Stimulated activated CD4-positive, alpha-beta T cell treated with anti-CD3 and anti-CD28 coated beads, TNF-alpha, amount 100 ng/mL, for 24 hours (primary cell): ENCODE measurements at regions not wholly inside any gene's neighbourhood (a gene's known extent, or its start where the extent isn't known, plus 50 kb on each side); places are given as distances from the start of the nearest gene placed in this dataset.
"Not testable (repeated sequence)": the region's sequence is repeated elsewhere in the genome, so short reads cannot be mapped to it uniquely, and the experiment has no call there.

Experiments used
- DNase-seq, 3 experiments: peaks; one replicate each; pipeline ENCODE4 v3.0.0-alpha.2; 2020; ENCODE audit warnings: low read depth in 3 of 3

DNA sequence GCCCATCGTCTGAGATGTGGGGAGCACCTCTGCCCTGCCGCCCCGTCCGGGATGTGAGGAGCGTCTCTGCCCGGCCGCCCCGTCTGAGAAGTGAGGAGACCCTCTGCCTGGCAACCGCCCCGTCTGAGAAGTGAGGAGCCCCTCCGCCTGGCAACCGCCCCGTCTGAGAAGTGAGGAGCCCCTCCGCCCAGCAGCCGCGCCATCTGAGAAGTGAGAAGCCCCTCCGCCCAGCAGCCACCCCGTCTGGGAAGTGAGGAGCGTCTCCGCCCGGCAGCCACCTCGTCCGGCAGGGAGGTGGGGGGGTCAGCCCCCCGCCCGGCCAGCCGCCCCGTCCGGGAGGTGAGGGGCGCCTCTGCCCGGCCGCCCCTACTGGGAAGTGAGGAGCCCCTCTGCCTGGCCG lies 267.2 kb downstream of the MEF2C start:
- not testable (repeated sequence) for DNase-seq

DNA sequence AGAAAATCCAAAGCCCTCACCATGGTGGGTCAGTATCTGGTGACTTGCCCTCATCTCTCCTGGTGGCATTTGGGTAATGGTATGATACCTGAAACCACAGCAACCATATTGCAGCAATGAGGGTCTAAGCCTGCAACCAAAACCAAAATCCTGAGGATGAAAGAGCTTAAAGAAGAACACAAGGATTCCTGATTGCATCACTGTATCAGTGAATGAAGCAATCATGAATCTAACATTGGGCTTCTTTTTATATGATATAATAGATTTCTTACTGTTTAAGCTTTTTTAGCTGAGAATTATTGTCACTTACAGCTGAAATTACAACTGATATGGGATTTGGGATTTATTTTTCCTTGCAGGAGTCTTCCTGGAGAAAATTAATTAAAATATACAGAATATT lies 269.9 kb downstream of the MEF2C start:
- no peak for DNase-seq

DNA sequence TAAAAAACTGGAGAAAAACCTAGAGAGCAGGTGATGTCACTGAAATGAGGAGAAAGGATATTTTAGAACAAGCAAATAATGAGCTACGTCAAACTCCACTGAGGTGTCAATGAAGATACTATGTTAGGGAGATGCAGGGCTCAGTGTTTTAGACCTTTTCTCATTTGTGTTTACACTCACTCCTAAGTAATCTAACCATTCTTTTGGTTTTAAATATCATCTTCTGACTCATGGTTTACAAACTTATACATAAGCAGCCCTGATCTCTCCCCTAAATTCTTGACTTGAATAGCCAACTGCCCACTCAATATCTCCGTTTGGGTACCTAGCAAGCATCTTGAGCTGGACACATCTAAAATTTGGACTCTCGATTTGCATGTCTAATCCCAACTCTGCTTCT lies 272.4 kb downstream of the MEF2C start:
- no peak for DNase-seq

GRCh38 chr5:88607492-88607891 lies 275.5 kb downstream of the MEF2C start:
- no peak for DNase-seq

GRCh38 chr5:88606626-88607025 lies 276.4 kb downstream of the MEF2C start:
- DNase-seq = no peak

DNA sequence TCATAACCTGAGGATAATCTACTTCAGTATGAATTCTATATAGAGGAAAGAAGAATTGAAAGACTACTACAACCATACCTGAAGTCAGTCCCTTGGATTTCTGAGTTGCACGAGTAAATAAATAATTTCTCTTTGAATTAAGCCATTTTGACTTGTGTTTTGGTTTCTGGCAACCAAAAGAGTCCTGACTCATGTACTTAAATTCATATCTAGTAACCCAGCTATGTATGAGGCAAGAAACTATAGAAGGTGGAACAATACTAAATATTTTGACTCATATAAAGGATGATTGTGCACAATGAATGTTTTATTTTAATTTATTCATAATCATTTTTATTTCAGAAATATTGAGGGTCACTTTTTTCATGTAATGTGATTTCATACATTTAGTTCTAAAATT lies 276.8 kb downstream of the MEF2C start:
- no peak for DNase-seq

DNA sequence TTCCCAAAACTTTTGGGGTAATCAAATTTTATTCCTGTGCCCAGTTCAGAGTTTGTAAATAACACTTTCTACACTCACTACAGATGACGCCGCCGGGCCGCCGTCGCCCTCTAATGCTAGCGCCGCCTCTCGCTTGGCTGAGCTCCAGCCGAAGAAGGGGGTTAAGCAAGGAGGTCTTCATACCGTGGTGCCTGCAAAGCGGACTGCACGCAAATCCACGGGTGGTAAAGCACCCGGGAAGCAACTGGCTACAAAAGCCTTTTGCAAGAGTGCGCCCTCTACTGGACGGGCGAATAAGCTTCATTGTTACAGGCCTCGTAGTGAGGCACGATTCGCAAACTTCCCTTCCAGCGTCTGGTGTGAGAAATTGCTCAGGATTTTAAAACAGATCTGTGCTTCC lies 280.4 kb downstream of the MEF2C start:
- peak in 1 of 3 experiments; percentile 5 for DNase-seq

- DNase-seq = no peak
These were observed 288.5 kb downstream of the MEF2C start for GRCh38 chr5:88594441-88594840.

GRCh38 chr5:88588609-88589008 lies 294.4 kb downstream of the MEF2C start:
- no peak for DNase-seq

- DNase-seq = no peak
These were observed 299.5 kb downstream of the MEF2C start for GRCh38 chr5:88583471-88583870.

DNA sequence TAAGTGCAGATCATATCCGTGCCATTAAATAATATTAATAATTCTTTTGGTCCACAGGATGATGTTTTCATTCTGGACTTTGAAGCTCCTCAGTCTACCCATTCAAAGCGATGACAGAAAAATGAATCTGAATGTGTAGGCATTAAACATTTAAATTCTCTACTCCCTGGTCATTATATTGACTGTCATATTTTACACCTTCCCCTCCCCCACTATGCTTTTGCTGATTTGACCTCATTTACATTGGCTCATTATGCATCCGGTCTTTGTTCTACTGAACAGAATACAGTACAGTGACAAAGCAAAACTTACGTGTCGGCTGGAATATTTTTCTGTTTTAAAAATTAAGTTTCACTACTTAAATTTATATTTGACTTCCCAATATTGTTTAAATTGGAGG lies 289.7 kb upstream of the TMEM161B start:
- no peak for DNase-seq

- no peak for DNase-seq
These were observed 289.2 kb upstream of the TMEM161B start for GRCh38 chr5:88557881-88558280.

DNA sequence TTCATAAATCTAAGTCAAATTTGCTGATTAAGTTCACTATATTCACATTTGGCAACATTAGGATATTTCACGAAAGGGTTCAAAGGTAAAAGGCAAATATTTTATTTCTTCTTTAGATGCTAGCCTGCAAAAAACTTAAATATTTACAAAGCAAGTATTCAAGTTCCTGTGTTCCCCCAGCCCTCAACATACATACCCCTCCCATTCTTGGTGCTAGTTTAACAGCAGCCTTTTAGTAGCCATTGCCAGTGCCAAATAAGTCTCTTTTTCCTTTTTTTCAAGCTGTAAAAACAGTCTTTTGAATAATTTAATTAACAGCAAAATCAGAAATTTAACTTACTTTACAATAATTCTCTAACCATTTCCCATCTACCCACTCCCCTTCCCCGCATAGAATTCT lies 288.5 kb upstream of the TMEM161B start:
- no peak for DNase-seq

DNA sequence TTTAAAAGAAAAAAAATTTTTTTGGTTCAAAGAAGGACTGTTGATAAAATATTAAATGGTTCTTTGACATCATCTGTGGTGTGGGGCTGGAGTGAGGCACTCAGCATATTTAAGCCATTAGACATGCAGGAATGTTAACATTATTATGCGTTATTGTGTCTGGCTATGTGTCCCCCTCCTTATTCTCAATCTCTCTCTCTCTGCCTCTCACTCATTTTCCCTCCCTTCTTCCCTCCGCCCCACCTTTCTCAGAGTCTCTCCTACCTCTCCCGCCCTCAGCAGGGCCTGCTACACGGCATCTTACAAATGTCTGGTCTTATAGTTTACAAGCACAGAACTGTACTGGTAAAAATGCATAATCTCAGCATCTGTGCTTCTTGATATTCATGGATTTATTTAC lies 287.8 kb upstream of the TMEM161B start:
- DNase-seq = no peak

- no peak for DNase-seq
These were observed 287.0 kb upstream of the TMEM161B start for GRCh38 chr5:88555674-88556073.

DNA sequence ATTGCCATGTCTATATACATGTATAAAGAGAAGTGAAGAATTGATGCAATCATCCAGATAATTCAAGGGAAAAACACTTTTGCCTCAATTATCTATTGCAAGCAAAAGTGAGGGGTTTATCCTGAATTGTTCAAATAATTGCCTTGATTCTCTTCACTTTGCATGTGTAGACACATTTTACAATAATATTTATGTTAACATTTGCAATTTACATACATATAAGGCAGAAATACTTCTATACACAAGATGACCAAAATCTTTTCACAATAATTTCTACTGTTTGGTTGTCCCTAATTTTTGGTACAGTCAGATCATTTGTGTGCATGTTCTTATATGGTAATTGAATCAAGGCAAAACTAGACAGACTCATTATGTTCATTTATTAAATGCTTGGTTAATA lies 285.3 kb upstream of the TMEM161B start:
- DNase-seq = no peak

GRCh38 chr5:88553136-88553875 lies 284.7 kb upstream of the TMEM161B start:
- DNase-seq = no peak

DNA sequence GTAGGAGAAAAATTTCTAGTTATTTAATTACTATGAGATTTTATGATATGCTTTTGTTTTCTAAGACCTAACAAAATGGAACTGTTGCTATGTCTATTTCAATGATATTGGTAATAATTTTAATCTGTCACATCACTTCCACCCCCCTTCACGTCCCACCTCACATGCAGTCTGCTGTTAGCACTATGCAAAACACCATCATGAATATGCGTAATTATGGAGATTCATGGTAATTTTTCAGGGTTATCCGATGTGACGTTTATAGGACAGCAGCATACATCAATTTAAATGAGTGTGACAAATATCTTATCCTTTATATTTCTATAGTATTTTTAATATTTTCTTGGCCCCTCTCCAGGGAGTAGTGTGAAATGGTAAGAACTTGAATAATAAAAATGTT lies 283.8 kb upstream of the TMEM161B start:
- no peak for DNase-seq

DNA sequence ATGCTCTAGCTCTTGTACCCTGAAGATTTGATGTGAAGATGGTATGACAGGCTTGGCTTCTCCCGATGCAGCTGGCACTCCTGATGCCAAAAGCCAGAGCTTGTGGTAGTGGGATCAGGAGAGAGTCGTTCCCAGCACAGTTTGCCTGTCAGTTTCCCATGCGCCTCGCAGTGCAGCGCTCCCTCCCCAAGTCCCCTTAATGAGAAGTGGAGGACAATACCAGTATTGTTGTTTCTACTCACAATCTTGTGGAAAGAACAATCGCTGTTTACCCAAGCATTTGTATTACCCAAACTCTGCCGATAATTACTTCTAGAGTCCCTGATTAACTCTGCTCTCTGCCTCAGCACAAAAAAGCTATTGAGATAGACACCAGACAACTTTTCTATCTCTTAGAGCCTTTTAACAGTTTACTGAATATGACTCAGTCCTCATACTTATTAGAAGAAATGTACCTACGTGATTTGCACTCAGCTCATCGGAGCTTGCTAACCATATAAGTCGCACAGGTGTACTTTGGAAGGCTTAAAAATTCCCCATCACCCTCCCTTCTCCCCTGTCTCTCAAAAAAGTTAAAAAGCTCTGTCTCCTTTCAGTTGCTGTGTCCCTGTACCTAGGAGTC lies 283.2 kb upstream of the TMEM161B start:
- no peak for DNase-seq

GRCh38 chr5:88550736-88551135 lies 282.1 kb upstream of the TMEM161B start:
- no peak for DNase-seq

DNA sequence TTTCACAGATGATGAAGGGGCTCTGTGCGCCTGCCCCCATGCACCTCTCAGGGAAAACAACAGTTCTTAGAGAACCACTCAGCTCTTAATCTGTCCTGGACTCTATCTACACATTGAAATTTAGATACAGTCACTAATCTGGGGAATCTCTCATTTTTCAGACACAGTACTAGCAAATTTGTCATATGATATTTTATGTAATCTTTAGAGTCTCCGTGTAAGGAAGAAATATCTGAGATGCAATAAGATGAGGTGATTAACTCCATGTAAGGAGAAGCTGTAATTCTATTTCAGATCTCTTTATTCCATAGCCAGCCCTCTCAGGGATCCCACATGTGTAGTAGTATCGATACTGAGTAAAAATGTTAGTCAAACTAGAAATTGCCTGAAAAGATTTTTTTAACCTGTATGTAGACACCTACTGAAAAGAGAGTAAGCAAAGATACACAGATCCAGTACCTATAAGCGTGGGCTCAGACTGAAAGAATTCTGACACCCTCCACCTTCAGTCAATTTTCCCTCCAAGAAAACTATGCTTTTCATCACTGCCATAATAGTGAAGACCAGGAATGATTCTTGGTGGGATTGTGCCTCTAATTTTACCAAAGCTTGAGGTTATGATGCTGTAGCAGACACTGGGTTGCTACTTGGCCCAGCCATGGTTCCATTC lies 279.6 kb upstream of the TMEM161B start:
- DNase-seq = no peak

GRCh38 chr5:88545338-88545737 lies 276.7 kb upstream of the TMEM161B start:
- no peak for DNase-seq

- no peak for DNase-seq
These were observed 276.0 kb upstream of the TMEM161B start for GRCh38 chr5:88544671-88545070.
